ENCODE measurements at regions not wholly inside any gene's neighbourhood (a gene's known extent, or its start where the extent isn't known, plus 50 kb on each side); places are given as distances from the start of the nearest gene placed in this dataset.

DNA sequence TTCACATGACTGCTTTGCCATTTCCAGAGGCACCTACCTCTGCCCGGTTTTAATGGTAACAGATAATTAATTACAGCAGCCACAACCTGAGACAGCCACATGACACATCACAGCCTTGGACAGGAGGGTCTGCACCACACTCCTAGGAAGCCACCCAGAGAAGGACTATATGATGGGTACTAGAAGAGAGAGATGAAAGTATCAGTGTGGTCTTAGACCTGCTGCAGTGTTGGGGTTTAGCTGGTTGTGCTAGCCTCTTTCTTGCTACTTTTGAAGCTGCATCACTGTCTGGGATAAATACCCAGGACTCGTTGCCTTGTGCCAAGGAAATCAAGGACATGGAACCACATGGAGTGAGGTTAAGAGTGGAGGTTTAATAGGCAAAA, 266.4 kb downstream of the ICE1 start:
- DNase-seq (ENCODE audit: low read depth): no peak
- no peak overlapping the region for H3K4me3 ChIP-seq (ENCODE audit: control insufficient read depth, low read depth, low read length)
- TF ChIP-seq, protein P1, sequence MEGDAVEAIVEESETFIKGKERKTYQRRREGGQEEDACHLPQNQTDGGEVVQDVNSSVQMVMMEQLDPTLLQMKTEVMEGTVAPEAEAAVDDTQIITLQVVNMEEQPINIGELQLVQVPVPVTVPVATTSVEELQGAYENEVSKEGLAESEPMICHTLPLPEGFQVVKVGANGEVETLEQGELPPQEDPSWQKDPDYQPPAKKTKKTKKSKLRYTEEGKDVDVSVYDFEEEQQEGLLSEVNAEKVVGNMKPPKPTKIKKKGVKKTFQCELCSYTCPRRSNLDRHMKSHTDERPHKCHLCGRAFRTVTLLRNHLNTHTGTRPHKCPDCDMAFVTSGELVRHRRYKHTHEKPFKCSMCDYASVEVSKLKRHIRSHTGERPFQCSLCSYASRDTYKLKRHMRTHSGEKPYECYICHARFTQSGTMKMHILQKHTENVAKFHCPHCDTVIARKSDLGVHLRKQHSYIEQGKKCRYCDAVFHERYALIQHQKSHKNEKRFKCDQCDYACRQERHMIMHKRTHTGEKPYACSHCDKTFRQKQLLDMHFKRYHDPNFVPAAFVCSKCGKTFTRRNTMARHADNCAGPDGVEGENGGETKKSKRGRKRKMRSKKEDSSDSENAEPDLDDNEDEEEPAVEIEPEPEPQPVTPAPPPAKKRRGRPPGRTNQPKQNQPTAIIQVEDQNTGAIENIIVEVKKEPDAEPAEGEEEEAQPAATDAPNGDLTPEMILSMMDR (IDR thresholded peaks at IDR 0.05; ENCODE audit: control insufficient read depth, insufficient read depth, low read depth, low read length, missing control alignments): no peak

DNA sequence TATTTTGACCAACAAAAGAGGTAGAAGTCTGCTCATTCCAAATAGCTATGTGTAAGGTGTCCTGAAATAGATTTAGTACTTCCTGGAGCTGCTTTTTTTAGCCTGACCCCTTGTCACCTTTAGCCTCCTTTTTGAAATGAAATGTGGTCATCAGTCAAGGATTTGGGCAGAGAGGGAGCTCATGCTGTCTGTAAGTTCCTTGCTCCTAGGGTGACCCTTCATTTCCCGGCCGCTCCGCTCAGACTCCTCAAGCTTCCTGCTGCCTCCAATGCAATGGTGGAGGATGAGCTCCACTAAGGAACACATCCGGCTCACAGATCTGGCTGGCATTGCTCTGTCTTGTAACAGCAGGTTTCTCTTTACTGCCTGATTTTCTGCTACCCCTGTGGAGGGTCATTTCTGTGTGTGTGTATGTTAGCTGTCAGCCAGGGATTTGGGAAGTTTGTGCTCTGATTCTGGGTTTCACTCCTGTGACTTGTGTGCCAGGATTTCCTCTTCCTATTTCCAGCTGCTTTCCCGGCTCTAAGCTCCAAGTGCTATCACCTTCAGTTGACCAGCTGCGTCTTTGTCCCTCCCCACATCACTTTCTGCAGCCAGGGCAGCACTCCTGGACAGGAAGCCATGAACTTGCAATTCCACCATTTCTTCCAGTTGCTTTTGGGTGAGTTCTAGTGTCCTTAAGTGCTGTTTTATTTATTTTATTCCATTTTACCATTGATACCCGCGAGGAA, 265.9 kb downstream of the ICE1 start:
- TF ChIP-seq, protein P1 (IDR thresholded peaks at IDR 0.05; ENCODE audit: control insufficient read depth, insufficient read depth, low read depth, low read length, missing control alignments): no peak
- H3K4me3 ChIP-seq (ENCODE audit: control insufficient read depth, low read depth, low read length): no peak overlapping the region
- DNase-seq (ENCODE audit: low read depth): no peak

GRCh38 chr5:5687113-5687512, 264.6 kb downstream of the ICE1 start:
- no peak overlapping the region for H3K4me3 ChIP-seq (ENCODE audit: control insufficient read depth, low read depth, low read length)
- TF ChIP-seq, protein P1 (IDR thresholded peaks at IDR 0.05; ENCODE audit: control insufficient read depth, insufficient read depth, low read depth, low read length, missing control alignments): no peak

DNA sequence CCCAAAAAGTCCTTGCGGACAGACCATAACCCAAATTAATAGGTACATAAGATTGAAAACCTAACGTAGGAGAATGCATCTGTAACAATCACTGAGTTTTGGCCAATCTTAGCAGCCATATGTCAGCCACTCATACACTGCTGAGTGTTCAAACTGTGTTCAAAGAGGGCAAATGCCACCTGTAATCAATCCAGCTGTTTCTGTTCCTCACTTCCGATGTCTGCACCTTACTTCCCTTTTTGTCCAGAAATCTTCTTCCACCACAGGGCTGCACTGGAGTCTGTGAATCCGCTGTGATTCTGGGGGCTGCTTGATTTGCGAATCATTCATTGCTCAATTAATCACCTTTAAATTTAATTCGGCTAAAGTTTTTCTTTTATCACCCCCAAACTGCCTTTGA, 263.9 kb downstream of the ICE1 start:
- TF ChIP-seq, protein P1 (IDR thresholded peaks at IDR 0.05; ENCODE audit: control insufficient read depth, insufficient read depth, low read depth, low read length, missing control alignments): no peak
- no peak overlapping the region for H3K4me3 ChIP-seq (ENCODE audit: control insufficient read depth, low read depth, low read length)
- DNase-seq (ENCODE audit: low read depth): no peak

More at GRCh38 chr5:5687113-5687512, 264.6 kb downstream of the ICE1 start:
- no peak for DNase-seq (ENCODE audit: low read depth)

GRCh38 chr5:5685737-5686136, 263.3 kb downstream of the ICE1 start:
- DNase-seq (ENCODE audit: low read depth): no peak
- TF ChIP-seq, protein P1 (IDR thresholded peaks at IDR 0.05; ENCODE audit: control insufficient read depth, insufficient read depth, low read depth, low read length, missing control alignments): no peak
- no peak overlapping the region for H3K4me3 ChIP-seq (ENCODE audit: control insufficient read depth, low read depth, low read length)

DNA sequence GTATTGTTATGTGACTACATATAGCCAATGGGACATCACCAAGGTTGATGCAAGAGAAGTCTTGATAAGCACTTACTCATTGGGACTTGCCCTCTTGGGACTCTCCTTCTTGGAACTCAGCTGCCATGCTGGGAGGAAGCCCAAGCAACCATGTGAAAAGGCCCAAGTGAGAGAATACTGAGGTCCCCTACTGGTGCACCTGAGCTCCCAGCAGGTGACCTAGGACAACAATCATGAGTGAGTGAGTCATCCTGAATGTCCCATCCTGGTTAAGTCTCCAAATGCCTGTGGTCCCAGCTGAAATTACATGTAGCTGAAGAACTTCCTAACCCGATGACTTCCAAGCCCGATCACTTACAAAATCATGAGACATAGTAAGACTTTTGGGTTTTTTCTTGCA, 260.7 kb downstream of the ICE1 start:
- TF ChIP-seq, protein P1 (IDR thresholded peaks at IDR 0.05; ENCODE audit: control insufficient read depth, insufficient read depth, low read depth, low read length, missing control alignments): no peak
- no peak for DNase-seq (ENCODE audit: low read depth)
- H3K4me3 ChIP-seq (ENCODE audit: control insufficient read depth, low read depth, low read length): no peak overlapping the region

All from AG09309 (cell line).